HFF-Myc (cell line): ENCODE measurements at regions not wholly inside any gene's neighbourhood (a gene's known extent, or its start where the extent isn't known, plus 50 kb on each side); places are given as distances from the start of the nearest gene placed in this dataset.

ENCODE experiments used
- DNase-seq: peaks from one replicate; pipeline ENCODE4 v3.0.0-alpha.2; 2011; ENCODE audit warnings: low read depth; ENCODE audit errors: extremely low read depth
- H3K4me3 ChIP-seq: replicated peaks from 2 replicates; pipeline ENCODE4 v1.5.1; 2011; ENCODE audit warnings: low read depth, mild to moderate bottlenecking, control low read depth, low read length
- TF ChIP-seq, protein P1 (sequence below): IDR thresholded peaks from 2 replicates; pipeline ENCODE4 v1.5.1; 2012; ENCODE audit warnings: mild to moderate bottlenecking, low read depth, low read length, control low read depth; ENCODE audit errors: missing control alignments

- DNase-seq = no peak
- TF ChIP-seq, protein P1, sequence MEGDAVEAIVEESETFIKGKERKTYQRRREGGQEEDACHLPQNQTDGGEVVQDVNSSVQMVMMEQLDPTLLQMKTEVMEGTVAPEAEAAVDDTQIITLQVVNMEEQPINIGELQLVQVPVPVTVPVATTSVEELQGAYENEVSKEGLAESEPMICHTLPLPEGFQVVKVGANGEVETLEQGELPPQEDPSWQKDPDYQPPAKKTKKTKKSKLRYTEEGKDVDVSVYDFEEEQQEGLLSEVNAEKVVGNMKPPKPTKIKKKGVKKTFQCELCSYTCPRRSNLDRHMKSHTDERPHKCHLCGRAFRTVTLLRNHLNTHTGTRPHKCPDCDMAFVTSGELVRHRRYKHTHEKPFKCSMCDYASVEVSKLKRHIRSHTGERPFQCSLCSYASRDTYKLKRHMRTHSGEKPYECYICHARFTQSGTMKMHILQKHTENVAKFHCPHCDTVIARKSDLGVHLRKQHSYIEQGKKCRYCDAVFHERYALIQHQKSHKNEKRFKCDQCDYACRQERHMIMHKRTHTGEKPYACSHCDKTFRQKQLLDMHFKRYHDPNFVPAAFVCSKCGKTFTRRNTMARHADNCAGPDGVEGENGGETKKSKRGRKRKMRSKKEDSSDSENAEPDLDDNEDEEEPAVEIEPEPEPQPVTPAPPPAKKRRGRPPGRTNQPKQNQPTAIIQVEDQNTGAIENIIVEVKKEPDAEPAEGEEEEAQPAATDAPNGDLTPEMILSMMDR = no peak
- no peak overlapping the region for H3K4me3 ChIP-seq
Observed at GRCh38 chr2:152974146-152974545, 255.7 kb downstream of the ARL6IP6 start.

DNA sequence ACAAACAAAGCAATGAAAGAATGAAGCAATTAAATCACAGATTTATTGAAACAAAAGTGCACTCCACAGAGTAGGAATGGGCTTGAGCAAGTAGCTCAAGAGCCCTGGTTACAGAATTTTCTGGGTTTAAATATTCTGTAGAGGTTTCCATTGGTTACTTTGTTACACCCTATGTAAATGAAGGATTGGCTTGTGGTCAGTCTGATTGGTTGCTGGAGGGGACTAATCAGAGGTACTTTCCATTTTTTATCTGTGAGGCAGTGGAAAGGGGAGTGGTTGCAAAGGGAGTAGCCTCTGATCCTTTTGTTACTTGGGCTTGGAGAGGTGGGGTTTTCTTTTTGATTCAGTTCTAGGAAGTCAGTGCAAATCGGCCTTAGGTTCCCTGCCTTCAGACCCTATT is 253.3 kb downstream of the ARL6IP6 start:
- TF ChIP-seq, protein P1 = no peak
- no peak overlapping the region for H3K4me3 ChIP-seq
- no peak for DNase-seq

- no peak overlapping the region for H3K4me3 ChIP-seq
- no peak for DNase-seq
- TF ChIP-seq, protein P1 = no peak
Observed at GRCh38 chr2:152962446-152962845, 244.0 kb downstream of the ARL6IP6 start.

DNA sequence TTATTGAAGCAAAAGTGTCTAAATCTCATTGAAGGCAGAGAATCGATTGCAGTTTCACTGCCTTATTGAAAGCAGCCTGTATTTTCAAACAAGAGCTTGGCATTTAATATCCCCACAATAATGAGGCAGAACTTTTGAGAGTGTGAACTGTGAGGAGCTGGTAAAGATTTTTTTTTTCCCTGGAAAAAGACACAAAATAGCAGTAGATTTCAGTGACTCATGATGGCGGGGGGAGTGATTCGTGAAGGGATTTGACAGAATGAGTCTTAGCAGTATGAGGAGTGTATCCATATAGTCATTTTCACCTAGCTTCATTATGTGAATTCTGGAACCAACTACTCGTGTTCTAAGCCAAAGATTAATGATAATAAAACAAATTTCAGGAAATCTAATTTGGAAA is 242.9 kb downstream of the ARL6IP6 start:
- TF ChIP-seq, protein P1 = no peak
- no peak overlapping the region for H3K4me3 ChIP-seq
- no peak for DNase-seq

DNA sequence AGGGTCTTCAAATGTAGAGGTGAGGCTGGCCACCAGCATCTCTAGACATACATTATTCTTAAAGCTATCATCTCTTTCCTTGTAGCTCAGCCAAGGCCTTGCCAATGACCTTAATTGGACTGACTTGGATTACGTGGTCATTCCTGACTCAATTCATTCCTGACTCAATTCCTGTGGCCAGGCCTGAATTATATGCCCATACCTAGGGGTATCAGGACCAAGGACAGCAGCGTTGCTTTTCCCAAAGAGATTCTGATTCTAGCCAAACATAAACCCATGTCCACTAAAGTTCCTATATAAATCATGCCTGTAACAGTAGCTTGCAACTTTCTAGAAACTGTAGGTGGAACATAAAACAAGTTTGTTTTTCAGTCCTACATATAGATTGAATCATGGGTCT is 231.7 kb downstream of the ARL6IP6 start:
- no peak for DNase-seq

DNA sequence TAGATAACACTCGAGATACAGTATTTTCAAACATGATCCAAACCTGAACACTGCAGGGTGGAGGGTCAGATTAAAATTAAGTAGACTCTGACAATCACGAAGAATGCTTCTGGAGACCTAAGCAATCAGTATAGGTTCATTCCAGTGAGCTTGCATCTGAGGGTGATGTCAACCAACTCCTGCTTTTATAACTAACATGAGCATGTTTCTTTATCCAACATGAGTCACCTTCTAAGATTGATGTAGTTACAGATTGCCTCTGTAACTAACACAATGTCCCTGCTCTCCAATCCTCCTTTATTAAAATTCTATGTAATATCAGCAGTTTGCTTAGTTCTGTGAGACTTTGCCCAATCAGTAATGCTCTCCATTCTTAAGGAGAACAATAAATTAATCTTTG is 225.7 kb downstream of the ARL6IP6 start:
- TF ChIP-seq, protein P1 = no peak
- DNase-seq = no peak
- no peak overlapping the region for H3K4me3 ChIP-seq

More for the DNA sequence above, 231.7 kb downstream of the ARL6IP6 start:
- no peak overlapping the region for H3K4me3 ChIP-seq
- TF ChIP-seq, protein P1 = no peak

GRCh38 chr2:152942940-152943440 is 224.6 kb downstream of the ARL6IP6 start:
- TF ChIP-seq, protein P1 = no peak
- no peak overlapping the region for H3K4me3 ChIP-seq
- no peak for DNase-seq
